ENCODE measurements at regions not wholly inside any gene's neighbourhood (a gene's known extent, or its start where the extent isn't known, plus 50 kb on each side); places are given as distances from the start of the nearest gene placed in this dataset.
"Not testable (repeated sequence)": the region's sequence is repeated elsewhere in the genome, so short reads cannot be mapped to it uniquely, and the experiment has no call there.

DNA sequence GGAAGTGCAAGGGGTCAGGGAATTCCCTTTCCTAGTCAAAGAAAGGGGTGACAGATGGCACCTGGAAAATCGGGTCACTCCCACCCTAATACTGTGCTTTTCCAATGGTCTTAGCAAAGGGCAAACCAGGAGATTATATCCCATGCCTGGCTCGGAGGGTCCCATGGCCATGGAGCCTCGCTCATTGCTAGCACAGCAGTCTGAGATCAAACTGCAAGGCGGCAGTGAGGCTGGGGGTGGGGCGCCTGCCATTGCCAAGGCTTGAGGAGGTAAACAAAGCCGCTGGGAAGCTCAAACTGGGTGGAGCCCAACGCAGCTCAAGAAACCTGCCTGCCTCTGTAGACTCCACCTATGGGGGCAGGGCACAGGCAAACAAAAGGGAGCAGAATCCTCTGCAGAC, 714.4 kb upstream of the MGAT4C start:
- ATAC-seq, H3K27ac Mint-ChIP-seq, H3K27me3 Mint-ChIP-seq, H3K4me1 Mint-ChIP-seq, H3K9me3 Mint-ChIP-seq, H3K36me3 Mint-ChIP-seq, H3K4me3 Mint-ChIP-seq: not testable (repeated sequence)

- no peak for ATAC-seq
- no peaks in the 10 kb centered on the region for H3K9me3 Mint-ChIP-seq
- H3K36me3 Mint-ChIP-seq, result no peaks in the 10 kb centered on the region
- no peaks in the 10 kb centered on the region for H3K4me1 Mint-ChIP-seq
- no peaks in the 10 kb centered on the region for H3K27me3 Mint-ChIP-seq
- no peak overlapping the region for H3K27ac Mint-ChIP-seq
- H3K4me3 Mint-ChIP-seq, result no peak overlapping the region
Measured at GRCh38 chr12:86959766-86960458, 703.7 kb upstream of the MGAT4C start.

GRCh38 chr12:86950444-86950843, 694.3 kb upstream of the MGAT4C start:
- no peak for ATAC-seq
- Mint-ChIP-seq H3K27ac (no peak overlapping the region), H3K4me3 (no peak overlapping the region), H3K36me3 (no peaks in the 10 kb centered on the region), H3K4me1 (no peaks in the 10 kb centered on the region), H3K9me3 (no peaks in the 10 kb centered on the region), H3K27me3 (no peaks in the 10 kb centered on the region)

GRCh38 chr12:86950043-86950442, 693.9 kb upstream of the MGAT4C start:
- Mint-ChIP-seq H3K36me3 (no peaks in the 10 kb centered on the region), H3K9me3 (no peaks in the 10 kb centered on the region), H3K4me3 (no peak overlapping the region), H3K27ac (no peak overlapping the region), H3K4me1 (no peaks in the 10 kb centered on the region), H3K27me3 (no peaks in the 10 kb centered on the region)
- ATAC-seq, result no peak

DNA sequence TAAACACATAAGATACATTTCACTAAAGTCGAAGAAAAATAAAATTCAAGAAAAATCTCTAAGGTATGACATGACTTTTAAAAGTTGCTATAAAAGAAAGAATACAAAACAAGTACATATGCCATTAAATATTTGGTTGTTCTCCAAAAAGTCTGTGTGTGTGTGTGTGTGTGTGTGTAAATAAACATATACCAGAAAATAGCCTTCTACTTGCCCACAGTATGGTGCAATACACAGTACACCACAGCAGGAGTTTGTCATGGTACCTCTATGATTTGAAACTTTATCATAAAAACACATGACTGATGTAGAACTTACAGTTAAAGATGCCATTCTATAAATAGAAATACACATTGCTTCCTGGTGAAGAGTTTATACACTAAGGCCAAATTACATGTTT, 692.7 kb upstream of the MGAT4C start:
- no peak overlapping the region for H3K27ac Mint-ChIP-seq
- H3K4me1 Mint-ChIP-seq, result no peaks in the 10 kb centered on the region
- no peak for ATAC-seq
- H3K9me3 Mint-ChIP-seq, result no peaks in the 10 kb centered on the region
- H3K4me3 Mint-ChIP-seq, result no peak overlapping the region
- H3K36me3 Mint-ChIP-seq, result no peaks in the 10 kb centered on the region
- H3K27me3 Mint-ChIP-seq, result no peaks in the 10 kb centered on the region

- no peak for ATAC-seq
- H3K36me3 Mint-ChIP-seq, result no peaks in the 10 kb centered on the region
- H3K27ac Mint-ChIP-seq, result no peak overlapping the region
- no peak overlapping the region for H3K4me3 Mint-ChIP-seq
- H3K9me3 Mint-ChIP-seq, result peaks cover 3% of the 10 kb centered on the region
- H3K4me1 Mint-ChIP-seq, result no peaks in the 10 kb centered on the region
- no peaks in the 10 kb centered on the region for H3K27me3 Mint-ChIP-seq
Measured at GRCh38 chr12:86945685-86946196, 689.5 kb upstream of the MGAT4C start.

GRCh38 chr12:86944197-86944819, 688.1 kb upstream of the MGAT4C start:
- H3K9me3 Mint-ChIP-seq, result peaks cover 12% of the 10 kb centered on the region
- not testable (repeated sequence) for H3K27ac Mint-ChIP-seq, H3K4me3 Mint-ChIP-seq, H3K36me3 Mint-ChIP-seq, ATAC-seq, H3K4me1 Mint-ChIP-seq, H3K27me3 Mint-ChIP-seq

- ATAC-seq, result no peak
Measured at GRCh38 chr12:86931714-86932113, 675.5 kb upstream of the MGAT4C start.

DNA sequence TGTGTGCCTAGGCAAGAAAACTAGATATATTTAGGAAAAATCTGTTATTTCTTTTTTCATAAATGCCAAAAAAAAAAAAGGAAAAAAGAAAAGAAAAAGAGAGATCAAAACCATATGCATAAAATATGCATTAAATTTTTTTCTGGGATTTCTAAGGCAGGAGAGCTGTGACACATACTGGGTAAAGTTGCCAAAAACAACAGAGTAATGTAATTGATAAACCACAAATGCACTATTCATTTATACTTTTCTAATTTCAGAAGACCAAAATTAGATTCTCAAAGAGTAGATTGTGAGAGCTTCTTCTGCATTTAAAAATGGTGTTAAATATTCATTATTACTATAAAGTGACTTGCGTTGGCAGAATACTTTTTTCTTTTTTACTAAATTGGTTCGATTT, 673.8 kb upstream of the MGAT4C start:
- no peak overlapping the region for H3K27ac Mint-ChIP-seq
- no peaks in the 10 kb centered on the region for H3K27me3 Mint-ChIP-seq
- no peak for ATAC-seq
- H3K4me3 Mint-ChIP-seq, result no peak overlapping the region
- no peaks in the 10 kb centered on the region for H3K9me3 Mint-ChIP-seq
- no peaks in the 10 kb centered on the region for H3K36me3 Mint-ChIP-seq
- no peaks in the 10 kb centered on the region for H3K4me1 Mint-ChIP-seq

More at GRCh38 chr12:86931714-86932113, 675.5 kb upstream of the MGAT4C start:
- Mint-ChIP-seq H3K9me3 (no peaks in the 10 kb centered on the region), H3K27ac (no peak overlapping the region), H3K4me1 (no peaks in the 10 kb centered on the region), H3K36me3 (no peaks in the 10 kb centered on the region), H3K4me3 (no peak overlapping the region), H3K27me3 (no peaks in the 10 kb centered on the region)

GRCh38 chr12:86917121-86917520, 660.9 kb upstream of the MGAT4C start:
- Mint-ChIP-seq H3K36me3 (no peaks in the 10 kb centered on the region), H3K9me3 (peaks cover 6% of the 10 kb centered on the region), H3K27ac (no peak overlapping the region), H3K4me3 (no peak overlapping the region), H3K4me1 (no peaks in the 10 kb centered on the region), H3K27me3 (no peaks in the 10 kb centered on the region)
- ATAC-seq, result no peak

DNA sequence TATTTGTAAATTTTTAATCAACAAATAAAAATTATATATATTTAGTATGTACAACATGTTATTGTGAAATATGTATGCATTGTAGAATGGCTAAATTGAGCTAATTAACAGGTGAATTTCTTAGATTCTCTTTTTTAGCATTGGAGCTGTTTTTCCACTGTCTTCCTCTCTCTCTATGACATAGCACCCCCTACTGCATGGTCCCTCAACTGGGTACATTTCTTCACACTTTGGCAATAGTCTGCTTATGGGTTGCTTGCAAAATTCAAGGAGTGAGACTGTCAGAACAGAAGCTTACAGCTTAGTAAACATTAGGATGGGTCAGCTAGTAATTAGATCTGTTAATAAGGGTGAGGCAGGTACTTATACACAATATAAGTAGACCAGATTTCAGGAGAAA, 658.5 kb upstream of the MGAT4C start:
- ATAC-seq, result no peak
- no peak overlapping the region for H3K27ac Mint-ChIP-seq
- peaks cover 3% of the 10 kb centered on the region for H3K9me3 Mint-ChIP-seq
- no peak overlapping the region for H3K4me3 Mint-ChIP-seq
- H3K27me3 Mint-ChIP-seq, result no peaks in the 10 kb centered on the region
- no peaks in the 10 kb centered on the region for H3K36me3 Mint-ChIP-seq
- no peaks in the 10 kb centered on the region for H3K4me1 Mint-ChIP-seq

DNA sequence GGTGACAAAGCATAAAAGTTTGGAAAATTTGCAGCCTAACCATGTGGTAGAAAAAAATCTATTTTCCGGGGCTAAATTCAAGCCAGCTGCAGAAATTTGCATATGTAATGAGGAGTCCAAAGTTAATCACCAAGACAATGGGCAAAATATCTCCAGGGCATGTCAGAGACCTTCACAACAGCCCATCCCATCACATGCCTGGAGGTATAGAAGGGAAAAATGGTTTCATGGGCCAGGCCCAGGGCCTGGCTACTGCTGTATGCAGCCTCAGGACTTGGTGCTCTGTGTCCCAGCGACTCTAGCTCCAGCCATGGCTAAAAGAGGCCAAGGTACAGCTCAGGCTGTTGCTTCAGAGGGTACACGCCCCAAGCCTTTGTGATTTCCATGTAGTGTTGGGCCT, 655.8 kb upstream of the MGAT4C start:
- Mint-ChIP-seq H3K27ac (no peak overlapping the region), H3K9me3 (no peaks in the 10 kb centered on the region), H3K36me3 (no peaks in the 10 kb centered on the region), H3K4me1 (no peaks in the 10 kb centered on the region), H3K27me3 (no peaks in the 10 kb centered on the region), H3K4me3 (no peak overlapping the region)
- ATAC-seq, result no peak

DNA sequence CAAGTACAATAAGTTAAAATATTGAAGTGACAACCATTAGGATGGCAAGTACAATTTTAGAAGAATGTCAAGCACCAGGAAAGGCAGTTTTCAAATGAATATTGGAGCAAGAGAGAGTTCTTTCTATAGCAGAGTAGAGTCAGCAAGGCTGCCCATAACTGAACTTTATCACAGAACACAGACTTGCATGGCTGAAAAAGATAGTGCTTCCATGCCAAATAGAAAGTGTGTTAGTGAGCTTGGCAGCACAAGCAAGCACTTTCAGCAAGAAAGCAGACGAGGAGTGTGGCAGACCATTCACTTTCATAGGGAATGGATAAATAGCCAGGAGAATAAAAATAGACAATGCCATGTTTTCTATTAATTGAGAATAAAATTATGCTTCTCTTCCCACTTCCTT, 647.0 kb upstream of the MGAT4C start:
- Mint-ChIP-seq H3K27ac (no peak overlapping the region), H3K27me3 (no peaks in the 10 kb centered on the region), H3K9me3 (no peaks in the 10 kb centered on the region), H3K36me3 (no peaks in the 10 kb centered on the region), H3K4me3 (no peak overlapping the region), H3K4me1 (no peaks in the 10 kb centered on the region)
- no peak for ATAC-seq

DNA sequence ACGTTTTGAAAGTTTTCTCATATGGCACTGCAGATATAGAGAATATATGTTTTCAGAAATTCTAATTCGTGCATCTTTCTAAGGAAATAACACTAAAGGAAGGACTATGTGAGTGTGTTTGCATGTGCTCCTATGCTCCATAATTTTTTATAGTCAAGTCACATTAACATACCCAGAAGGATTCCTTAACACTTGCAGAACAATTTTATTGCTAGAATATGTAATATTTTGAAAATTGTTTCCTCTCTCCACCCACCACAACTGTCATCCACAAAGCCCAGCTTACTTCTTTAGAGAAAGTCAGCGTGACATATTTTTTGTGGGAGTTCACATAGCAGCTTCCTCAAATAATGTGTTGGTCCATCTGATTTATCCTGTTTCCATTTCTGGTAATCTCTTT, 604.6 kb upstream of the MGAT4C start:
- no peak for ATAC-seq
- Mint-ChIP-seq H3K36me3 (no peaks in the 10 kb centered on the region), H3K9me3 (no peaks in the 10 kb centered on the region), H3K27ac (no peak overlapping the region), H3K4me1 (no peaks in the 10 kb centered on the region), H3K4me3 (no peak overlapping the region), H3K27me3 (no peaks in the 10 kb centered on the region)

GRCh38 chr12:86852451-86852850, 596.3 kb upstream of the MGAT4C start:
- Mint-ChIP-seq H3K27ac (no peak overlapping the region), H3K4me3 (no peak overlapping the region), H3K9me3 (no peaks in the 10 kb centered on the region), H3K27me3 (no peaks in the 10 kb centered on the region), H3K4me1 (no peaks in the 10 kb centered on the region), H3K36me3 (no peaks in the 10 kb centered on the region)
- no peak for ATAC-seq

- no peak for ATAC-seq
- H3K4me1 Mint-ChIP-seq, result no peaks in the 10 kb centered on the region
- no peaks in the 10 kb centered on the region for H3K27me3 Mint-ChIP-seq
- no peaks in the 10 kb centered on the region for H3K9me3 Mint-ChIP-seq
- no peak overlapping the region for H3K27ac Mint-ChIP-seq
- no peaks in the 10 kb centered on the region for H3K36me3 Mint-ChIP-seq
- H3K4me3 Mint-ChIP-seq, result no peak overlapping the region
Measured at GRCh38 chr12:86838711-86839110, 582.5 kb upstream of the MGAT4C start.
